Type B pancreatic cell (in vitro differentiated cells): ENCODE measurements at regions not wholly inside any gene's neighbourhood (a gene's known extent, or its start where the extent isn't known, plus 50 kb on each side); places are given as distances from the start of the nearest gene placed in this dataset.

Experiments used
- DNase-seq: peaks from one replicate; pipeline ENCODE4 v3.0.0; 2021; ENCODE audit warnings: mixed read lengths; ENCODE audit not compliant: unreplicated experiment; ENCODE audit errors: extremely low spot score
- H3K27ac Mint-ChIP-seq: 2 replicates; pipeline ENCODE4 v1.8.0; 2021; ENCODE audit warnings: mild to moderate bottlenecking, mixed read lengths
- H3K27me3 Mint-ChIP-seq: 2 replicates; pipeline ENCODE4 v1.8.0; 2021; ENCODE audit warnings: mixed read lengths
- H3K36me3 Mint-ChIP-seq: 2 replicates; pipeline ENCODE4 v1.8.0; 2021; ENCODE audit warnings: mixed read lengths
- H3K4me1 Mint-ChIP-seq: one replicate; pipeline ENCODE4 v1.8.0; 2021; ENCODE audit warnings: mixed read lengths; ENCODE audit not compliant: unreplicated experiment
- H3K4me3 Mint-ChIP-seq: 2 replicates; pipeline ENCODE4 v1.8.0; 2021; ENCODE audit warnings: mild to moderate bottlenecking, mixed read lengths
- H3K9me3 Mint-ChIP-seq: 2 replicates; pipeline ENCODE4 v1.8.0; 2021; ENCODE audit warnings: mixed read lengths
- TF ChIP-seq, protein P1 (sequence below): fragments of 200-600 bp; sonication (generic); conservative IDR thresholded peaks from 2 replicates; pipeline ENCODE4 v1.5.0; 2021; ENCODE audit warnings: antibody characterized with exemption, mild to moderate bottlenecking

DNA sequence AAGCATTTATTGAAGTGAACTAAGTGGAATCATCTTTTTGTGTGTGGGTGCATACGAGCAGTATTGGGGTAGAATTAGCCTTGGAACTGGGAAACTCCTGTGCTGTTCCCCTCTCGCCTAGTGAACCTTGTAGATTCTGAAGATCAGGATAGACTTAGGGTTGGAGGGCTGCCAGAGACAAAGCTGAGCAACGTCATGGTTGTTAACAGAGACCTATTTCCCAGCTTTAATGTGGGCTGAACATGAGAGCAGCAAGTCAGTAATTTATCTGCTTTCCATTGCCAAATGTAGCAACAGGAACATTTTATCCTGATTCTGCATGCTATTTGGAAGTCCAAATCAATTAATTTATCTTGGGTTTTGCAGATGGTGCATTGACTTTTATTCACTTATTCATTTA lies 246.6 kb downstream of the IL20RB start:
- H3K36me3 Mint-ChIP-seq: no peaks in the 10 kb centered on the region
- peaks cover 16% of the 10 kb centered on the region for H3K27me3 Mint-ChIP-seq
- H3K4me3 Mint-ChIP-seq: no peak overlapping the region
- DNase-seq: no peak
- peak overlapping the region; percentile 8 for H3K27ac Mint-ChIP-seq
- no peaks in the 10 kb centered on the region for H3K4me1 Mint-ChIP-seq
- TF ChIP-seq, protein P1, sequence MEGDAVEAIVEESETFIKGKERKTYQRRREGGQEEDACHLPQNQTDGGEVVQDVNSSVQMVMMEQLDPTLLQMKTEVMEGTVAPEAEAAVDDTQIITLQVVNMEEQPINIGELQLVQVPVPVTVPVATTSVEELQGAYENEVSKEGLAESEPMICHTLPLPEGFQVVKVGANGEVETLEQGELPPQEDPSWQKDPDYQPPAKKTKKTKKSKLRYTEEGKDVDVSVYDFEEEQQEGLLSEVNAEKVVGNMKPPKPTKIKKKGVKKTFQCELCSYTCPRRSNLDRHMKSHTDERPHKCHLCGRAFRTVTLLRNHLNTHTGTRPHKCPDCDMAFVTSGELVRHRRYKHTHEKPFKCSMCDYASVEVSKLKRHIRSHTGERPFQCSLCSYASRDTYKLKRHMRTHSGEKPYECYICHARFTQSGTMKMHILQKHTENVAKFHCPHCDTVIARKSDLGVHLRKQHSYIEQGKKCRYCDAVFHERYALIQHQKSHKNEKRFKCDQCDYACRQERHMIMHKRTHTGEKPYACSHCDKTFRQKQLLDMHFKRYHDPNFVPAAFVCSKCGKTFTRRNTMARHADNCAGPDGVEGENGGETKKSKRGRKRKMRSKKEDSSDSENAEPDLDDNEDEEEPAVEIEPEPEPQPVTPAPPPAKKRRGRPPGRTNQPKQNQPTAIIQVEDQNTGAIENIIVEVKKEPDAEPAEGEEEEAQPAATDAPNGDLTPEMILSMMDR: no peak
- H3K9me3 Mint-ChIP-seq: no peaks in the 10 kb centered on the region

DNA sequence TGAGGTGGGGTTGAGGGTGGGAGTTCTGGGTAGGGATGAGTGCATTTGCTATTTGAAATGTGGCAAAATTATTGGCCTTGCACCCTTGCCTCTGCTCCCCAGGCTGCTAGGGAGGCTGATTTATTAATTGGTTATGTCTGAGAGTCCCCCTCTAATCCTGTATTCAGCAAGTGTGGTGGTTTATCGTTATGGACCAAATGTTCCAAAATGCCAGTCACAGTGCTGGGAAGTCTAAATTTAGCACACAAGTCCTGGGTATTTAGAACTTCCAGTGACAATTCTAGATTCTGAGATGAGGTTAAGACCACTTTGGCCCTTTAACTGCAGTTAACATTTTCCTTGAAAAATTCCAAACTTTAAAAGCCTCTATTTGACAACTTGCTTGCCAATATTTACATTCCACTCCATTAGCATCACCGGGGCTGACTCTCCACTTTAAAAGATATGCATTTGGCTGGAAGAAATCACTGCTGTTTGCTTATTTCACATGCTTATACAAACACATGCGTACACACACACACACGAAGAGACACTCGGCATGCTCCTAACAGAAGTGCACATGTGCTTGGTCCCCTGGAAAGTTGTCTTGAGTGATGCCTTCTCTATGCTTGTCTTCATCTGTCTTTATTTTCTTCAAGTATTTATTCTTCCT lies 247.7 kb downstream of the IL20RB start:
- no peak for DNase-seq
- Mint-ChIP-seq H3K36me3 (no peaks in the 10 kb centered on the region), H3K4me1 (no peaks in the 10 kb centered on the region), H3K9me3 (no peaks in the 10 kb centered on the region), H3K27me3 (peaks cover 16% of the 10 kb centered on the region), H3K4me3 (no peak overlapping the region), H3K27ac (no peak overlapping the region)
- TF ChIP-seq, protein P1: no peak

DNA sequence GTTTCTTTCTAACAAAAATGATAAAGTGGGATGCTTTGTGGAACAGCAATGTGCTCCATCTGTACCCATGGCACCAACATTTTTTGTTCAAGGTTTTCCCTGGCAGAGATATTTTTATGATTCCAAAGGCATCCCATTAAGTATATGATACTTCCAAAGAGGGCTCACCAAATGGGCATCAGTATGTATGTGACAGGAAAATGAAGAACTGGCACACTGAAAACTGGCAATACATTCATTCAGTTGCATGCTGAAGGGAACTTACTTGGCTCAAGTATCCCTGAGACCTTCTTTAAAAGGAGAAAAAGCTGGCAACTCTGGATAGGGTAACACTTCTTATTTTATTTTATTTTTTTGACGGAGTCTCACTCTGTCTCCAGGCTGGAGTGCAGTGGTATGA lies 249.8 kb downstream of the IL20RB start:
- no peak overlapping the region for H3K4me3 Mint-ChIP-seq
- H3K27ac Mint-ChIP-seq: no peak overlapping the region
- TF ChIP-seq, protein P1: no peak
- no peaks in the 10 kb centered on the region for H3K4me1 Mint-ChIP-seq
- no peaks in the 10 kb centered on the region for H3K36me3 Mint-ChIP-seq
- no peaks in the 10 kb centered on the region for H3K9me3 Mint-ChIP-seq
- no peak for DNase-seq
- peaks cover 10% of the 10 kb centered on the region for H3K27me3 Mint-ChIP-seq

DNA sequence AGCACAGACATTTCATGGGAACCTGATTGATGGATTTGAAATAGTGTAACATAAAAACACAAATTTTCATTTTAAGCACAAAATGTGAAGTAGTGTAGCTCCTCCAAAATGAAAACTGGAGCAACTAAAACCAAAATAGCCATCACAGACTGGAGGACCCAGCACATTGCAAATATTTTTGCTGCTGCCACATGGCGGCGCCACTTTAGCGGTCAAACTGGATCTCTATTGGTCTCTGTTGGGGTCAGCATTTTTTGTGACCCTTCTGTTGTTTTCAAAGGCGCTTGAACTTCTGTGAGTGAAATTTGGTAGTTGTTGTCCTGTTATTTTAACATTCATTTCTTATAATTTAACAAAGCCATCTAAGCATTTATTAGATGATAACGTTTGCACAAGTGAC lies 259.9 kb downstream of the IL20RB start:
- Mint-ChIP-seq H3K9me3 (no peaks in the 10 kb centered on the region), H3K4me3 (no peak overlapping the region), H3K4me1 (no peaks in the 10 kb centered on the region), H3K36me3 (no peaks in the 10 kb centered on the region), H3K27ac (no peak overlapping the region), H3K27me3 (no peaks in the 10 kb centered on the region)
- TF ChIP-seq, protein P1: peak; percentile 69
- DNase-seq: no peak

DNA sequence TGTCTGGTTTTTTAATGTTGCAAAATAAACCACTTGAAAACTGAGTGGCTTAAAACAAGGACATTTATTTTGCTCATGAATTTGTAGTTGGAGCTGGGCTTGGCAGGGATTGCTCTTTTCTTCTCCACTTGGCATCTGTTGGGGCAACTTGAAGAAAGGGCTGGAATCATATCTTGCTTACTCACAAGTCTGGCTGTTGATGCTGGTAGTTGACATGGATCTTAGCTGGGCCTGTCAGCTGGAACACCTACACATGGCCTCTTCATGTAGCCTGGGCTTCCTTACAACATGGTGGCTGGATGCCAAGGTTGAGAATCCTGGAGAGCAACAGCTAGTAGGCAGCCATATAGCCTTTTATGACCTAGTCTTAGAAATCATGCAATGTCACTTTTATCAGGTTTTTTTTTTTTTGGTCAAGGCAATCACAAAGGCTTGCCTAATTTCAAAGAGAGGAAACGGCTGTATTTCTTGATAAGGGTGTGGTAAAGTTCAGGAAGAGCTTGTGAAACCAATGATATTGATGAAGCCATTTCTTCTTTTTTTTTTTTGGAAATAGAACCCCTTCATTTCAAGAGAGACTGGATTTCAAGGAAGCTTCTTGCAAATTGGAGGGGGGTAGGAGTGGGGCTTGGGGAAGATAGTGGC lies 262.1 kb downstream of the IL20RB start:
- TF ChIP-seq, protein P1: no peak
- no peak overlapping the region for H3K4me3 Mint-ChIP-seq
- H3K9me3 Mint-ChIP-seq: no peaks in the 10 kb centered on the region
- no peaks in the 10 kb centered on the region for H3K4me1 Mint-ChIP-seq
- H3K27ac Mint-ChIP-seq: no peak overlapping the region
- no peaks in the 10 kb centered on the region for H3K27me3 Mint-ChIP-seq
- no peak for DNase-seq
- no peaks in the 10 kb centered on the region for H3K36me3 Mint-ChIP-seq
